ENCODE measurements at regions not wholly inside any gene's neighbourhood (a gene's known extent, or its start where the extent isn't known, plus 50 kb on each side); places are given as distances from the start of the nearest gene placed in this dataset.

DNA sequence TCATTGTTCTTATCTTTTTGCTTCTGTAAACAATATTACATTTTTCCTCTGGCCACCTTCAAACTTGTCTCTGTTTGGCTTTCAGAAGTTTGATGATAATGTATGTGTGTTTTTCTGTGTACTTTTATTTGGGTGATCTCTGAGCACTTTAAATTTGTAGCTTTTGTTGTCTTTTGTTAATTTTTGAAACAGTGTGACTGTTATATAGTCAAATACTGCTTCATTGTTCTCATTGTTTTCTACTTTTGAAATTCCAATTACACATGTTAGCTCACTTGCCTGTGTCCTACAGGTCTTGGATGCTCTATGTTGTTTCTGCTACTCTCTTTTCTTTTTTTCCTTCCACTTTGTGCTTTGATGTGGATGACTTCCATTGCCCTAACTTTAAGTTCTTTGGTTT lies 460.1 kb upstream of the KHDRBS2 start:
- H3K9ac ChIP-seq (ENCODE audit: low read length in 5 of 5), result no peak overlapping the region
- no peaks in the 10 kb centered on the region for H3K9me3 ChIP-seq (ENCODE audit: control insufficient read depth in 5 of 5, low read length in 5 of 5)
- H3K27ac ChIP-seq (ENCODE audit: low read depth, low read length), result no peak overlapping the region
- H3K36me3 ChIP-seq (ENCODE audit: control insufficient read depth in 5 of 5, insufficient read depth in 5 of 5, low read length in 5 of 5), result no peaks in the 10 kb centered on the region
- H3K27me3 ChIP-seq (ENCODE audit: control insufficient read depth in 5 of 5, insufficient read depth in 4 of 5, low read length in 5 of 5), result no peaks in the 10 kb centered on the region
- no peak overlapping the region for H3K4me3 ChIP-seq (ENCODE audit: low read depth in 1 of 5, low read length in 5 of 5)
- H3K4me1 ChIP-seq (ENCODE audit: control insufficient read depth in 5 of 5, insufficient read depth in 5 of 5, low read length in 5 of 5), result no peaks in the 10 kb centered on the region

- Histone ChIP-seq H3K9me3 (ENCODE audit: control insufficient read depth in 5 of 5, low read length in 5 of 5) (peaks cover 0 to 6% (median 3%) of the 10 kb centered on the region in 5 donors), H3K9ac (ENCODE audit: low read length in 5 of 5) (no peak overlapping the region), H3K36me3 (ENCODE audit: control insufficient read depth in 5 of 5, insufficient read depth in 5 of 5, low read length in 5 of 5) (no peaks in the 10 kb centered on the region), H3K27me3 (ENCODE audit: control insufficient read depth in 5 of 5, insufficient read depth in 4 of 5, low read length in 5 of 5) (peaks cover 0 to 4% (median 0%) of the 10 kb centered on the region in 5 donors), H3K27ac (ENCODE audit: low read depth, low read length) (no peak overlapping the region), H3K4me3 (ENCODE audit: low read depth in 1 of 5, low read length in 5 of 5) (no peak overlapping the region), H3K4me1 (ENCODE audit: control insufficient read depth in 5 of 5, insufficient read depth in 5 of 5, low read length in 5 of 5) (no peaks in the 10 kb centered on the region)
These were observed 454.6 kb upstream of the KHDRBS2 start for GRCh38 chr6:62740596-62740995.

- Histone ChIP-seq H3K36me3 (ENCODE audit: control insufficient read depth in 5 of 5, insufficient read depth in 5 of 5, low read length in 5 of 5) (no peaks in the 10 kb centered on the region), H3K9me3 (ENCODE audit: control insufficient read depth in 5 of 5, low read length in 5 of 5) (peaks cover 0 to 6% (median 3%) of the 10 kb centered on the region in 5 donors), H3K9ac (ENCODE audit: low read length in 5 of 5) (no peak overlapping the region), H3K27me3 (ENCODE audit: control insufficient read depth in 5 of 5, insufficient read depth in 4 of 5, low read length in 5 of 5) (peaks cover 0 to 4% (median 0%) of the 10 kb centered on the region in 5 donors), H3K27ac (ENCODE audit: low read depth, low read length) (no peak overlapping the region), H3K4me3 (ENCODE audit: low read depth in 1 of 5, low read length in 5 of 5) (no peak overlapping the region), H3K4me1 (ENCODE audit: control insufficient read depth in 5 of 5, insufficient read depth in 5 of 5, low read length in 5 of 5) (no peaks in the 10 kb centered on the region)
These were observed 454.1 kb upstream of the KHDRBS2 start for GRCh38 chr6:62740171-62740570.

DNA sequence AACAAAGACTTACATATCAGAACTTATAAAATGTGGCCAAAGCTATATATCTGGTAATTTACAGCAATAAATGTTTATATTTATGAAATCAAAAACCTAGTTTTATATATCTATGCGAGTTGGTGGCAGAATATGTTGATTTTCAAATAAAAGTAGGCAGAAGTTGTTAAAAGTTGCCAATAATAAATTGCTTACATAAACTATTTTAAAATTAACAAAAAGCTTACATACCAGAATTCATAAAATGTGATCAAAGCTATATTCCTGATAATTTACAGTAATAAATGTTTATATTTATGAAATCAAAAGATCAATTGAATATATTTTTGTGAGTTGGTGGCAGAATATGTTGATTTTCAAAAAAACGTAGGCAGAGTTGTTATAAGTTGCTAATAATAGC lies 451.8 kb upstream of the KHDRBS2 start:
- Histone ChIP-seq H3K9me3 (ENCODE audit: control insufficient read depth in 5 of 5, low read length in 5 of 5) (peaks cover 0 to 6% (median 3%) of the 10 kb centered on the region in 5 donors), H3K4me3 (ENCODE audit: low read depth in 1 of 5, low read length in 5 of 5) (no peak overlapping the region)

DNA sequence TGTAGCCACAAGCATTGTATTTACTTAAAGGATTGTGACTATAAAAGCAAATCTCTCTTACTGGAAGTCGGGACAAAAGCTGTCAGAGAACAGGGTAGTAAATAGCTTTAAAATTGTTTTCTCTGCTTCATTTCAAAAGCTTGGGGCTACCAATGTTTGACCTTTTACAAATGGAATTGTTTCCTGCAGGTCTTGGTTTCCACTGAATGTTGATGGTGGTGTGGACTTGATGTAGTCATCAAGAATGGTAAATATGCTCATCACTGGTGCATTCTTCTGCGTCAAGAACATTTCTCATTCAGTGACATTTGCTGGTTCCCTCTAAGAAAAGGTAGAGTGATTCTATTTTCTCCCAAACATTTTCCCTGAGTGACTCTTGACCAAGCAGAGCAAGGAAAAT lies 435.4 kb upstream of the KHDRBS2 start:
- no peak overlapping the region for H3K27ac ChIP-seq (ENCODE audit: low read depth, low read length)
- H3K27me3 ChIP-seq (ENCODE audit: control insufficient read depth in 5 of 5, insufficient read depth in 4 of 5, low read length in 5 of 5), result no peaks in the 10 kb centered on the region
- no peak overlapping the region for H3K9ac ChIP-seq (ENCODE audit: low read length in 5 of 5)
- peaks cover 0 to 3% (median 0%) of the 10 kb centered on the region in 5 donors for H3K9me3 ChIP-seq (ENCODE audit: control insufficient read depth in 5 of 5, low read length in 5 of 5)
- H3K36me3 ChIP-seq (ENCODE audit: control insufficient read depth in 5 of 5, insufficient read depth in 5 of 5, low read length in 5 of 5), result no peaks in the 10 kb centered on the region
- H3K4me3 ChIP-seq (ENCODE audit: low read depth in 1 of 5, low read length in 5 of 5), result no peak overlapping the region
- no peaks in the 10 kb centered on the region for H3K4me1 ChIP-seq (ENCODE audit: control insufficient read depth in 5 of 5, insufficient read depth in 5 of 5, low read length in 5 of 5)

More for the DNA sequence above, 451.8 kb upstream of the KHDRBS2 start:
- H3K9ac ChIP-seq (ENCODE audit: low read length in 5 of 5), result no peak overlapping the region
- H3K36me3 ChIP-seq (ENCODE audit: control insufficient read depth in 5 of 5, insufficient read depth in 5 of 5, low read length in 5 of 5), result no peaks in the 10 kb centered on the region
- no peaks in the 10 kb centered on the region for H3K4me1 ChIP-seq (ENCODE audit: control insufficient read depth in 5 of 5, insufficient read depth in 5 of 5, low read length in 5 of 5)
- H3K27ac ChIP-seq (ENCODE audit: low read depth, low read length), result no peak overlapping the region
- peaks cover 0 to 4% (median 0%) of the 10 kb centered on the region in 5 donors for H3K27me3 ChIP-seq (ENCODE audit: control insufficient read depth in 5 of 5, insufficient read depth in 4 of 5, low read length in 5 of 5)

DNA sequence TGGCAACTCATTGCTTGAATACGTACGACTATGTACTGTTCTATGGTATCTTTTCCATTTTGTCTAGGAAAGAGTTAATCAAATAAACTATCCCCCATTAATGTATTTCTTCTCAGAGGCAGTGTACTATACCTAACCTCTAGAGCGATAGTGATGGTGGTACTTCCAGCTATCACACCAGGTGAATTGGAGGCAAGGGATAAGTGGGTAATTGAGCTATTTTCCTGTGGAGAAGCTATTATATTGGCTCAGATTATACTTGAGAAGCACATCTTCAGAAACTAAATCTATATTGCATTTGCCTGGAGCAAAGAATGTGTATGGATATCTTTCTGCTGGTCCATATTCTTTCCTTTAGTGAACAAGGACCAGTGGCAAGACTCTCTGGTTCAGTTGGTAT lies 430.7 kb upstream of the KHDRBS2 start:
- H3K27ac ChIP-seq (ENCODE audit: low read depth, low read length), result no peak overlapping the region
- H3K9ac ChIP-seq (ENCODE audit: low read length in 5 of 5), result no peak overlapping the region
- no peaks in the 10 kb centered on the region for H3K36me3 ChIP-seq (ENCODE audit: control insufficient read depth in 5 of 5, insufficient read depth in 5 of 5, low read length in 5 of 5)
- H3K9me3 ChIP-seq (ENCODE audit: control insufficient read depth in 5 of 5, low read length in 5 of 5), result no peaks in the 10 kb centered on the region
- no peaks in the 10 kb centered on the region for H3K4me1 ChIP-seq (ENCODE audit: control insufficient read depth in 5 of 5, insufficient read depth in 5 of 5, low read length in 5 of 5)
- H3K4me3 ChIP-seq (ENCODE audit: low read depth in 1 of 5, low read length in 5 of 5), result no peak overlapping the region
- no peaks in the 10 kb centered on the region for H3K27me3 ChIP-seq (ENCODE audit: control insufficient read depth in 5 of 5, insufficient read depth in 4 of 5, low read length in 5 of 5)

GRCh38 chr6:62714112-62714511 lies 428.1 kb upstream of the KHDRBS2 start:
- H3K9me3 ChIP-seq (ENCODE audit: control insufficient read depth in 5 of 5, low read length in 5 of 5), result no peaks in the 10 kb centered on the region
- H3K27me3 ChIP-seq (ENCODE audit: control insufficient read depth in 5 of 5, insufficient read depth in 4 of 5, low read length in 5 of 5), result no peaks in the 10 kb centered on the region
- no peak overlapping the region for H3K9ac ChIP-seq (ENCODE audit: low read length in 5 of 5)
- H3K4me1 ChIP-seq (ENCODE audit: control insufficient read depth in 5 of 5, insufficient read depth in 5 of 5, low read length in 5 of 5), result no peaks in the 10 kb centered on the region
- H3K36me3 ChIP-seq (ENCODE audit: control insufficient read depth in 5 of 5, insufficient read depth in 5 of 5, low read length in 5 of 5), result no peaks in the 10 kb centered on the region
- no peak overlapping the region for H3K27ac ChIP-seq (ENCODE audit: low read depth, low read length)
- no peak overlapping the region for H3K4me3 ChIP-seq (ENCODE audit: low read depth in 1 of 5, low read length in 5 of 5)

- no peak overlapping the region for H3K9ac ChIP-seq (ENCODE audit: low read length in 5 of 5)
- no peak overlapping the region for H3K27ac ChIP-seq (ENCODE audit: low read depth, low read length)
- no peaks in the 10 kb centered on the region for H3K27me3 ChIP-seq (ENCODE audit: control insufficient read depth in 5 of 5, insufficient read depth in 4 of 5, low read length in 5 of 5)
- no peak overlapping the region for H3K4me3 ChIP-seq (ENCODE audit: low read depth in 1 of 5, low read length in 5 of 5)
- H3K4me1 ChIP-seq (ENCODE audit: control insufficient read depth in 5 of 5, insufficient read depth in 5 of 5, low read length in 5 of 5), result no peaks in the 10 kb centered on the region
- peaks cover 3 to 12% (median 6%) of the 10 kb centered on the region in 5 donors for H3K9me3 ChIP-seq (ENCODE audit: control insufficient read depth in 5 of 5, low read length in 5 of 5)
- no peaks in the 10 kb centered on the region for H3K36me3 ChIP-seq (ENCODE audit: control insufficient read depth in 5 of 5, insufficient read depth in 5 of 5, low read length in 5 of 5)
These were observed 425.7 kb upstream of the KHDRBS2 start for GRCh38 chr6:62711750-62712149.

DNA sequence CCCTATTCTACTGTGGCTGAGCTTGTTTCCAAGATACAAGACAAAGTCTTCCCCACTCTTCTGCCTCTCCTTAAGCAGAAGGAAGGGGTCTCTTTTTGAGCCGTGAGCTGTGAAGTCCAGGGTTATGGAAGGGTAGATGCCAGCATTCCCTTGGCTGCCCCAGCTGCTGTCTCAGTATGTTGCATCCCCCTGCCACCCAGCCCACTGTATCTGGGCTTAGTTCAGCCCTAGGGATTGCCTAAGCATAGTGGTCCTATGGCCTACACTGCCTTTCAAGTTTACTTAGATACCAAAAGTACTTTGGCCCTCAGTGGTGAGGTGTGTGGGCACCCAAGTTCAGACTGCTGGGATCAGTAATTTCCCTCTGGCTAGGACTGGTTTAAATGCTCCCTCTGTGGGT lies 421.9 kb upstream of the KHDRBS2 start:
- Histone ChIP-seq H3K4me1 (ENCODE audit: control insufficient read depth in 5 of 5, insufficient read depth in 5 of 5, low read length in 5 of 5) (no peaks in the 10 kb centered on the region), H3K27me3 (ENCODE audit: control insufficient read depth in 5 of 5, insufficient read depth in 4 of 5, low read length in 5 of 5) (no peaks in the 10 kb centered on the region), H3K4me3 (ENCODE audit: low read depth in 1 of 5, low read length in 5 of 5) (no peak overlapping the region), H3K9me3 (ENCODE audit: control insufficient read depth in 5 of 5, low read length in 5 of 5) (peaks cover 3 to 12% (median 6%) of the 10 kb centered on the region in 5 donors), H3K36me3 (ENCODE audit: control insufficient read depth in 5 of 5, insufficient read depth in 5 of 5, low read length in 5 of 5) (no peaks in the 10 kb centered on the region), H3K27ac (ENCODE audit: low read depth, low read length) (no peak overlapping the region), H3K9ac (ENCODE audit: low read length in 5 of 5) (no peak overlapping the region)

- Histone ChIP-seq H3K9ac (ENCODE audit: low read length in 5 of 5) (no peak overlapping the region), H3K27ac (ENCODE audit: low read depth, low read length) (no peak overlapping the region), H3K27me3 (ENCODE audit: control insufficient read depth in 5 of 5, insufficient read depth in 4 of 5, low read length in 5 of 5) (no peaks in the 10 kb centered on the region), H3K4me1 (ENCODE audit: control insufficient read depth in 5 of 5, insufficient read depth in 5 of 5, low read length in 5 of 5) (no peaks in the 10 kb centered on the region), H3K9me3 (ENCODE audit: control insufficient read depth in 5 of 5, low read length in 5 of 5) (peaks cover 3 to 12% (median 6%) of the 10 kb centered on the region in 5 donors), H3K4me3 (ENCODE audit: low read depth in 1 of 5, low read length in 5 of 5) (no peak overlapping the region), H3K36me3 (ENCODE audit: control insufficient read depth in 5 of 5, insufficient read depth in 5 of 5, low read length in 5 of 5) (no peaks in the 10 kb centered on the region)
These were observed 421.1 kb upstream of the KHDRBS2 start for GRCh38 chr6:62707156-62707555.

- peaks cover 0 to 9% (median 7%) of the 10 kb centered on the region in 5 donors for H3K9me3 ChIP-seq (ENCODE audit: control insufficient read depth in 5 of 5, low read length in 5 of 5)
- H3K4me3 ChIP-seq (ENCODE audit: low read depth in 1 of 5, low read length in 5 of 5), result no peak overlapping the region
- H3K4me1 ChIP-seq (ENCODE audit: control insufficient read depth in 5 of 5, insufficient read depth in 5 of 5, low read length in 5 of 5), result no peaks in the 10 kb centered on the region
- no peak overlapping the region for H3K27ac ChIP-seq (ENCODE audit: low read depth, low read length)
- H3K27me3 ChIP-seq (ENCODE audit: control insufficient read depth in 5 of 5, insufficient read depth in 4 of 5, low read length in 5 of 5), result no peaks in the 10 kb centered on the region
- no peaks in the 10 kb centered on the region for H3K36me3 ChIP-seq (ENCODE audit: control insufficient read depth in 5 of 5, insufficient read depth in 5 of 5, low read length in 5 of 5)
- no peak overlapping the region for H3K9ac ChIP-seq (ENCODE audit: low read length in 5 of 5)
These were observed 397.0 kb upstream of the KHDRBS2 start for GRCh38 chr6:62683063-62683462.
